Fibroblast of lung (primary cell): ENCODE measurements at regions not wholly inside any gene's neighbourhood (a gene's known extent, or its start where the extent isn't known, plus 50 kb on each side); places are given as distances from the start of the nearest gene placed in this dataset.
A peak's percentile ranks its signal among the peaks of the same experiment; 100 is the strongest.

Source experiments
- DNase-seq, 2 donors: peaks; one replicate each; pipeline versions ENCODE4 v3.0.0 to v3.0.0-alpha.2; 2010; ENCODE audit warnings: low read depth in 2 of 2
- H2AFZ ChIP-seq: 2 replicates; pipeline ENCODE4 v1.5.1; 2012; ENCODE audit warnings: low read length, control low read depth, inconsistent platforms
- H3K27ac ChIP-seq: 2 replicates; pipeline ENCODE4 v1.5.1; 2011; ENCODE audit warnings: low read length, control low read depth; ENCODE audit not compliant: insufficient read depth
- H3K27me3 ChIP-seq: 2 replicates; pipeline ENCODE4 v1.5.1; 2011; ENCODE audit warnings: mild to moderate bottlenecking, low read length; ENCODE audit not compliant: control insufficient read depth, insufficient read depth
- H3K36me3 ChIP-seq: 2 replicates; pipeline ENCODE4 v1.5.1; 2011; ENCODE audit warnings: low read length; ENCODE audit not compliant: control insufficient read depth, insufficient read depth
- H3K4me1 ChIP-seq: 2 replicates; pipeline ENCODE4 v1.5.1; 2011; ENCODE audit warnings: low read length; ENCODE audit not compliant: control insufficient read depth, insufficient read depth; ENCODE audit errors: extremely low read depth
- H3K4me2 ChIP-seq: 2 replicates; pipeline ENCODE4 v1.5.1; 2011; ENCODE audit warnings: low read length, control low read depth; ENCODE audit not compliant: insufficient read depth; ENCODE audit errors: extremely low read depth
- H3K4me3 ChIP-seq, 4 experiments: fragments of 200-600 bp in 1 of 4; sonication (generic) in 1 of 4; replicated peaks in 1 of 4; 2 replicates each; pipeline ENCODE4 v1.5.1; 2011 to 2016; ENCODE audit warnings: low read length in 4 of 4, low read depth in 3 of 4, mild to moderate bottlenecking in 3 of 4, control low read depth in 2 of 4, inconsistent platforms in 1 of 4, mixed read lengths in 1 of 4; ENCODE audit not compliant: insufficient read depth in 1 of 4; ENCODE audit errors: control extremely low read depth in 1 of 4
- H3K79me2 ChIP-seq: 2 replicates; pipeline ENCODE4 v1.5.1; 2012; ENCODE audit warnings: mild to moderate bottlenecking, low read length, inconsistent platforms; ENCODE audit not compliant: control insufficient read depth, insufficient read depth
- H3K9ac ChIP-seq: 2 replicates; pipeline ENCODE4 v1.5.1; 2011; ENCODE audit warnings: mild to moderate bottlenecking, low read length, control low read depth; ENCODE audit not compliant: insufficient read depth
- H3K9me3 ChIP-seq: 2 replicates; pipeline ENCODE4 v1.5.1; 2012; ENCODE audit warnings: low read depth, low read length; ENCODE audit not compliant: control insufficient read depth, insufficient read depth
- H4K20me1 ChIP-seq: 2 replicates; pipeline ENCODE4 v1.5.1; 2011; ENCODE audit warnings: low read length; ENCODE audit not compliant: control insufficient read depth, insufficient read depth; ENCODE audit errors: extremely low read depth
- EZH2 ChIP-seq: IDR thresholded peaks from 2 replicates; pipeline ENCODE4 v1.5.1; 2012; ENCODE audit warnings: low read length, control low read depth, mild to moderate bottlenecking; ENCODE audit errors: missing control alignments
- TF ChIP-seq, protein P1 (sequence below), 2 donors: IDR thresholded peaks in 1 of 2; conservative IDR thresholded peaks in 1 of 2; 1 replicate in 1 of 2; 2 replicates in 1 of 2; pipeline ENCODE4 v1.5.1; 2011 to 2012; ENCODE audit warnings: low read length in 2 of 2, control low read depth in 1 of 2, inconsistent platforms in 1 of 2, low read depth in 1 of 2, mild to moderate bottlenecking in 1 of 2

DNA sequence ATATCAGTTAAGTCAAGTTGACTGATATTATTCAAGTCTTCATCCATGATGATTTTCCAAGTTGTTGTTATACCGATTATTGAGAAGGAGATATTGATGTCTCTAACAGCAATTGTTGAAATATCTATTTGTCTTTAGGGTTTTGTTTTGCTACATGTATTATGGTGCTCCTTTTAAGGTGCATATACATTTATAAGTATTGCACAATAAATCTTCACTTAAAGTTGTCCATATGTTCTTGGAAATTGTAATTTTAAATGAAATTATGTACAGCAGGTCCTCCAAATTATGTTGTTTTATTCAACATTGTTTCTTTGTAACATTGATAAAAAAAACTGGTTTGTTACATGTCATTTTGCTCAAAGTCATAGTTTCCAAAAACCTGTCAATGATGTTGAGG lies 650.7 kb upstream of the CITED2 start:
- no peak overlapping the region for H3K4me3 ChIP-seq
- H3K27ac ChIP-seq = no peak overlapping the region
- no peaks in the 10 kb centered on the region for H3K27me3 ChIP-seq
- H3K4me1 ChIP-seq = no peaks in the 10 kb centered on the region
- H3K9me3 ChIP-seq = no peaks in the 10 kb centered on the region
- H3K79me2 ChIP-seq = no peaks in the 10 kb centered on the region
- H2AFZ ChIP-seq = no peak overlapping the region
- no peak overlapping the region for H3K9ac ChIP-seq
- no peaks in the 10 kb centered on the region for H3K36me3 ChIP-seq
- DNase-seq = no peak
- no peak overlapping the region for H3K4me2 ChIP-seq
- H4K20me1 ChIP-seq = no peaks in the 10 kb centered on the region
- no peak for TF ChIP-seq EZH2
- TF ChIP-seq, protein P1, sequence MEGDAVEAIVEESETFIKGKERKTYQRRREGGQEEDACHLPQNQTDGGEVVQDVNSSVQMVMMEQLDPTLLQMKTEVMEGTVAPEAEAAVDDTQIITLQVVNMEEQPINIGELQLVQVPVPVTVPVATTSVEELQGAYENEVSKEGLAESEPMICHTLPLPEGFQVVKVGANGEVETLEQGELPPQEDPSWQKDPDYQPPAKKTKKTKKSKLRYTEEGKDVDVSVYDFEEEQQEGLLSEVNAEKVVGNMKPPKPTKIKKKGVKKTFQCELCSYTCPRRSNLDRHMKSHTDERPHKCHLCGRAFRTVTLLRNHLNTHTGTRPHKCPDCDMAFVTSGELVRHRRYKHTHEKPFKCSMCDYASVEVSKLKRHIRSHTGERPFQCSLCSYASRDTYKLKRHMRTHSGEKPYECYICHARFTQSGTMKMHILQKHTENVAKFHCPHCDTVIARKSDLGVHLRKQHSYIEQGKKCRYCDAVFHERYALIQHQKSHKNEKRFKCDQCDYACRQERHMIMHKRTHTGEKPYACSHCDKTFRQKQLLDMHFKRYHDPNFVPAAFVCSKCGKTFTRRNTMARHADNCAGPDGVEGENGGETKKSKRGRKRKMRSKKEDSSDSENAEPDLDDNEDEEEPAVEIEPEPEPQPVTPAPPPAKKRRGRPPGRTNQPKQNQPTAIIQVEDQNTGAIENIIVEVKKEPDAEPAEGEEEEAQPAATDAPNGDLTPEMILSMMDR (conservative IDR thresholded peaks at IDR 0.05 in 1 of 2, IDR thresholded peaks at IDR 0.05 in 1 of 2; ENCODE audit: low read depth in 1 of 2, low read length in 2 of 2) = no peak

DNA sequence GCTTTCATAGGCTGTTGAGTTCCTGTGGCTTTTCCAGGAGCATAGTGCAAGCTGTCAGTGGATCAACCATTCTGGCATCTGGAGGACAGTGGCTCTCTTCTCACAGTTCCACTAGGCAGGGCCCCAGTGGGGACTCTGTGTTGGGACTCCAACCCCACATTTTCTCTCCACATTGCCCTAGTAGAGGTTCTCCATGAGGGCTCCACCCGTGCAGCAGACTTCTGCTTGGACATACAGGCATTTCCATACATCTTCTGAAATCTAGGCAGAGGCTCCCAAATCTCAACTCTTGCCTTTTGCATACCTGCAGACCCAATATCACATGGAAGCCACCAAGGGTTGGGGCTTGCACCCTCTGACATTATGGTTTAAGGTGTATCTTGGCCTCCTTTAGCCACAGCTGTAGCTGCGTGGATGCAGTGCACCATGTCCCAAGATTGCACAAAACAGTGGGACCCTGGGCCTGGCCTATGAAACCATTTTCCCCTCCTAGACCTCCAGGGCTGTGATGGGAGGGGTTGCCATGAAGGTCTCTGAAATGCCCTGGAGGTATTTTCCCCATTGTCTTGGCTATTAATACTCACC lies 645.9 kb upstream of the CITED2 start:
- TF ChIP-seq, protein P1 (conservative IDR thresholded peaks at IDR 0.05 in 1 of 2, IDR thresholded peaks at IDR 0.05 in 1 of 2; ENCODE audit: low read depth in 1 of 2, low read length in 2 of 2) = no peak
- no peak for TF ChIP-seq EZH2
- H3K9ac ChIP-seq = no peak overlapping the region

DNA sequence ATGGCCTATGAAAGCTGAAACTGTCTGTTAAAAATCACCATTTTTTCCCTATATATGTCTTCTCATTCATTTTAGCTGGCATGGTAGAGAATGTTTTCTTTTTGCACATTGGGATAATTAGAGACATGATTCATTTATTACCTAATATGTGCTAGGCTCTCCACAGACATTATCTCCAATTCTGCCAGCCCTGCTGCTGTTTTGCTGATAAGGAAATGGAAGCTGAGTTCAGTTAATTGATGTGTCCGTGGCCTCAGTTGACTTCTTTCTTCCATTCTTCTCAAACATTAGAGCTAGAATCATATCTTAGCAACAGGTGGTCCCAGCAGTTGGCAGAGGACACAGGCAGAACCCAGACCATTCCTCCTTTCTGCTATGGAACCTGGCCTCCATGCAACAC lies 644.1 kb upstream of the CITED2 start:
- Histone ChIP-seq H2AFZ (no peak overlapping the region), H3K27ac (no peak overlapping the region), H3K4me2 (no peak overlapping the region), H3K9me3 (no peaks in the 10 kb centered on the region), H3K4me1 (no peaks in the 10 kb centered on the region), H4K20me1 (no peaks in the 10 kb centered on the region), H3K36me3 (no peaks in the 10 kb centered on the region), H3K27me3 (no peaks in the 10 kb centered on the region), H3K79me2 (no peaks in the 10 kb centered on the region), H3K9ac (no peak overlapping the region), H3K4me3 (no peak overlapping the region)
- peak in 1 of 2 donors; percentile 22 for DNase-seq
- TF ChIP-seq EZH2 = no peak
- TF ChIP-seq, protein P1 (conservative IDR thresholded peaks at IDR 0.05 in 1 of 2, IDR thresholded peaks at IDR 0.05 in 1 of 2; ENCODE audit: low read depth in 1 of 2, low read length in 2 of 2) = no peak

More for the DNA sequence above, 645.9 kb upstream of the CITED2 start:
- H2AFZ ChIP-seq = no peak overlapping the region
- H4K20me1 ChIP-seq = no peaks in the 10 kb centered on the region
- H3K4me2 ChIP-seq = no peak overlapping the region
- H3K79me2 ChIP-seq = no peaks in the 10 kb centered on the region
- H3K36me3 ChIP-seq = no peaks in the 10 kb centered on the region
- H3K4me1 ChIP-seq = no peaks in the 10 kb centered on the region
- no peaks in the 10 kb centered on the region for H3K27me3 ChIP-seq
- H3K9me3 ChIP-seq = no peaks in the 10 kb centered on the region
- DNase-seq = no peak
- no peak overlapping the region for H3K4me3 ChIP-seq
- no peak overlapping the region for H3K27ac ChIP-seq
